ENCODE measurements at regions not wholly inside any gene's neighbourhood (a gene's known extent, or its start where the extent isn't known, plus 50 kb on each side); places are given as distances from the start of the nearest gene placed in this dataset.

- Histone ChIP-seq H3K4me1 (ENCODE audit: control extremely low read depth in 1 of 4, control insufficient read depth in 4 of 4, insufficient read depth in 4 of 4, low read length in 3 of 4) (no peaks in the 10 kb centered on the region), H3K9me3 (ENCODE audit: control extremely low read depth in 1 of 5, control insufficient read depth in 4 of 5, insufficient read depth in 2 of 5, low read depth in 1 of 5, low read length in 4 of 5) (no peaks in the 10 kb centered on the region), H3K4me3 (ENCODE audit: control insufficient read depth in 1 of 7, extremely low read depth in 1 of 7, insufficient read depth in 4 of 7, low read depth in 2 of 7, low read length in 6 of 7) (no peak overlapping the region), H3K27ac (ENCODE audit: insufficient read depth in 1 of 2, low read depth in 1 of 2, low read length in 2 of 2, poor library complexity in 1 of 2, severe bottlenecking in 2 of 2) (no peak overlapping the region), H3K36me3 (ENCODE audit: control insufficient read depth in 4 of 4, insufficient read depth in 4 of 4, low read length in 3 of 4) (no peaks in the 10 kb centered on the region), H3K27me3 (replicated peaks in 2 of 5; ENCODE audit: control insufficient read depth in 4 of 5, insufficient read depth in 5 of 5, low read length in 4 of 5) (no peaks in the 10 kb centered on the region)
- no peak for DNase-seq
- POLR2A ChIA-PET = no interaction called here
- CTCF ChIA-PET = interaction anchor here (1.1 kb wide), 1 partner anchor 295 kb away, joined by 3 read pairs; no protein-coding TSS in a partner anchor
- WGBS (ENCODE audit: insufficient coverage) = 95% methylated on average over 20 of the region's 20 CpGs
Observed at GRCh38 chr20:57792386-57793080, 82.7 kb upstream of the PMEPA1 start.

- Histone ChIP-seq H3K27ac (ENCODE audit: insufficient read depth in 1 of 2, low read depth in 1 of 2, low read length in 2 of 2, poor library complexity in 1 of 2, severe bottlenecking in 2 of 2) (no peak overlapping the region), H3K9me3 (ENCODE audit: control extremely low read depth in 1 of 5, control insufficient read depth in 4 of 5, insufficient read depth in 2 of 5, low read depth in 1 of 5, low read length in 4 of 5) (no peaks in the 10 kb centered on the region), H3K36me3 (ENCODE audit: control insufficient read depth in 4 of 4, insufficient read depth in 4 of 4, low read length in 3 of 4) (no peaks in the 10 kb centered on the region), H3K27me3 (replicated peaks in 2 of 5; ENCODE audit: control insufficient read depth in 4 of 5, insufficient read depth in 5 of 5, low read length in 4 of 5) (no peaks in the 10 kb centered on the region), H3K4me3 (ENCODE audit: control insufficient read depth in 1 of 7, extremely low read depth in 1 of 7, insufficient read depth in 4 of 7, low read depth in 2 of 7, low read length in 6 of 7) (no peak overlapping the region), H3K4me1 (ENCODE audit: control extremely low read depth in 1 of 4, control insufficient read depth in 4 of 4, insufficient read depth in 4 of 4, low read length in 3 of 4) (no peaks in the 10 kb centered on the region)
- CTCF ChIA-PET = interaction anchor here (1.1 kb wide), 1 partner anchor 295 kb away, joined by 3 read pairs; no protein-coding TSS in a partner anchor
- WGBS (ENCODE audit: insufficient coverage) = 65% methylated on average over 8 of the region's 8 CpGs
- POLR2A ChIA-PET = no interaction called here
- DNase-seq = no peak
Observed at GRCh38 chr20:57791966-57792365, 82.2 kb upstream of the PMEPA1 start.

GRCh38 chr20:57791178-57791962 is 81.6 kb upstream of the PMEPA1 start:
- 100% methylated on average over 10 of the region's 15 CpGs for WGBS (ENCODE audit: insufficient coverage)
- Histone ChIP-seq H3K4me3 (ENCODE audit: control insufficient read depth in 1 of 7, extremely low read depth in 1 of 7, insufficient read depth in 4 of 7, low read depth in 2 of 7, low read length in 6 of 7) (no peak overlapping the region), H3K4me1 (ENCODE audit: control extremely low read depth in 1 of 4, control insufficient read depth in 4 of 4, insufficient read depth in 4 of 4, low read length in 3 of 4) (no peaks in the 10 kb centered on the region), H3K27me3 (replicated peaks in 2 of 5; ENCODE audit: control insufficient read depth in 4 of 5, insufficient read depth in 5 of 5, low read length in 4 of 5) (no peaks in the 10 kb centered on the region), H3K9me3 (ENCODE audit: control extremely low read depth in 1 of 5, control insufficient read depth in 4 of 5, insufficient read depth in 2 of 5, low read depth in 1 of 5, low read length in 4 of 5) (no peaks in the 10 kb centered on the region), H3K36me3 (ENCODE audit: control insufficient read depth in 4 of 4, insufficient read depth in 4 of 4, low read length in 3 of 4) (no peaks in the 10 kb centered on the region), H3K27ac (ENCODE audit: insufficient read depth in 1 of 2, low read depth in 1 of 2, low read length in 2 of 2, poor library complexity in 1 of 2, severe bottlenecking in 2 of 2) (no peak overlapping the region)
- ChIA-PET POLR2A (no interaction called here), CTCF (interaction anchor here (1.1 kb wide), 1 partner anchor 296 kb away, joined by 3 read pairs; no protein-coding TSS in a partner anchor)
- DNase-seq = no peak

GRCh38 chr20:57790176-57790575 is 80.4 kb upstream of the PMEPA1 start:
- Histone ChIP-seq H3K27ac (ENCODE audit: insufficient read depth in 1 of 2, low read depth in 1 of 2, low read length in 2 of 2, poor library complexity in 1 of 2, severe bottlenecking in 2 of 2) (no peak overlapping the region), H3K27me3 (replicated peaks in 2 of 5; ENCODE audit: control insufficient read depth in 4 of 5, insufficient read depth in 5 of 5, low read length in 4 of 5) (no peaks in the 10 kb centered on the region), H3K4me1 (ENCODE audit: control extremely low read depth in 1 of 4, control insufficient read depth in 4 of 4, insufficient read depth in 4 of 4, low read length in 3 of 4) (no peaks in the 10 kb centered on the region), H3K36me3 (ENCODE audit: control insufficient read depth in 4 of 4, insufficient read depth in 4 of 4, low read length in 3 of 4) (no peaks in the 10 kb centered on the region), H3K9me3 (ENCODE audit: control extremely low read depth in 1 of 5, control insufficient read depth in 4 of 5, insufficient read depth in 2 of 5, low read depth in 1 of 5, low read length in 4 of 5) (no peaks in the 10 kb centered on the region), H3K4me3 (ENCODE audit: control insufficient read depth in 1 of 7, extremely low read depth in 1 of 7, insufficient read depth in 4 of 7, low read depth in 2 of 7, low read length in 6 of 7) (no peak overlapping the region)
- no peak for DNase-seq
- WGBS (ENCODE audit: insufficient coverage) = 89% methylated on average over 7 of the region's 8 CpGs
- CTCF ChIA-PET = interaction anchor here (1.1 kb wide), 1 partner anchor 13 kb away, joined by 3 read pairs; no protein-coding TSS in a partner anchor
- POLR2A ChIA-PET = no interaction called here

DNA sequence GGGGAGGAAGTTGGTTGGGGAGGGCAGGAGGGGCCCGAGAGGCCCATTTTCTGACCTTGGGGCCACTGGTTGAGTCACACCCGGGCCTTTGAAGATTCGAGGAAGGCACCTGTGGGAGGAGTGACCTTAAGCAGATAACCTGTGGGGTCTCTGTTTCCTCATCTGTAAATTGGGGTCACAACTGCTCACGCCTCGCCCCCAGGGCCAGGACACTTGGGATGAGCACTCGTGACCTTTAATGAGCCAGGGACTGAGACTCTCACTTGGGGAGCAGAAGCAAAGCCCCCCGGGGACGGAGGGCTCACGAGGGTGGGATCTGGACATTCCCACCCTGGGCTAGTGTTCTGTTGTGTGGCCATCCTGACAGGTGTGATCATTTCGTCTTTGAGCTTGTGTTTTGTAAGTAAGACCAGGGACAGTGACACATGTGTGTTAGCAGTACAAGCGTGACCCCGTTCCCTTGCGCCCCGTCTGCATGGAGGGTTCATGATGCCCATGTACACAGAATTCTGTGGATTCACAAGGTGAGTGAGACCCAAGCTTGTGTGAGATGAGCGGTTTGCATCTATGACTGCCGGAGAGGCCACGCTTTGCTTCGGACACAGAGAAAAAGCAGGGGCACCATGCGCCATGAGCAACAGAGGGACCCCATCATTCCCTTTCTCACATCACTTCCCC is 79.3 kb upstream of the PMEPA1 start:
- ChIA-PET POLR2A (no interaction called here), CTCF (no interaction called here)
- Histone ChIP-seq H3K27ac (ENCODE audit: insufficient read depth in 1 of 2, low read depth in 1 of 2, low read length in 2 of 2, poor library complexity in 1 of 2, severe bottlenecking in 2 of 2) (no peak overlapping the region), H3K9me3 (ENCODE audit: control extremely low read depth in 1 of 5, control insufficient read depth in 4 of 5, insufficient read depth in 2 of 5, low read depth in 1 of 5, low read length in 4 of 5) (no peaks in the 10 kb centered on the region), H3K4me3 (ENCODE audit: control insufficient read depth in 1 of 7, extremely low read depth in 1 of 7, insufficient read depth in 4 of 7, low read depth in 2 of 7, low read length in 6 of 7) (no peak overlapping the region), H3K27me3 (replicated peaks in 2 of 5; ENCODE audit: control insufficient read depth in 4 of 5, insufficient read depth in 5 of 5, low read length in 4 of 5) (no peaks in the 10 kb centered on the region), H3K36me3 (ENCODE audit: control insufficient read depth in 4 of 4, insufficient read depth in 4 of 4, low read length in 3 of 4) (no peaks in the 10 kb centered on the region), H3K4me1 (ENCODE audit: control extremely low read depth in 1 of 4, control insufficient read depth in 4 of 4, insufficient read depth in 4 of 4, low read length in 3 of 4) (no peaks in the 10 kb centered on the region)
- no peak for DNase-seq
- WGBS (ENCODE audit: insufficient coverage) = 93% methylated on average over 14 of the region's 19 CpGs

- H3K36me3 ChIP-seq (ENCODE audit: control insufficient read depth in 4 of 4, insufficient read depth in 4 of 4, low read length in 3 of 4) = no peaks in the 10 kb centered on the region
- no peaks in the 10 kb centered on the region for H3K4me1 ChIP-seq (ENCODE audit: control extremely low read depth in 1 of 4, control insufficient read depth in 4 of 4, insufficient read depth in 4 of 4, low read length in 3 of 4)
- POLR2A ChIA-PET = no interaction called here
- no peak overlapping the region for H3K4me3 ChIP-seq (ENCODE audit: control insufficient read depth in 1 of 7, extremely low read depth in 1 of 7, insufficient read depth in 4 of 7, low read depth in 2 of 7, low read length in 6 of 7)
- no peak for DNase-seq
- no peaks in the 10 kb centered on the region for H3K9me3 ChIP-seq (ENCODE audit: control extremely low read depth in 1 of 5, control insufficient read depth in 4 of 5, insufficient read depth in 2 of 5, low read depth in 1 of 5, low read length in 4 of 5)
- CTCF ChIA-PET = no interaction called here
- H3K27me3 ChIP-seq (replicated peaks in 2 of 5; ENCODE audit: control insufficient read depth in 4 of 5, insufficient read depth in 5 of 5, low read length in 4 of 5) = no peaks in the 10 kb centered on the region
- WGBS (ENCODE audit: insufficient coverage) = 97% methylated on average over 9 of the region's 17 CpGs
- no peak overlapping the region for H3K27ac ChIP-seq (ENCODE audit: insufficient read depth in 1 of 2, low read depth in 1 of 2, low read length in 2 of 2, poor library complexity in 1 of 2, severe bottlenecking in 2 of 2)
Observed at GRCh38 chr20:57787990-57788781, 78.4 kb upstream of the PMEPA1 start.

All from common myeloid progenitor, CD34-positive (primary cell).